Uterus (tissue), 3 donors: ENCODE measurements at regions not wholly inside any gene's neighbourhood (a gene's known extent, or its start where the extent isn't known, plus 50 kb on each side); places are given as distances from the start of the nearest gene placed in this dataset.

ENCODE experiments used
- DNase-seq, 2 donors: peaks; one replicate each; pipeline ENCODE4 v3.0.0-alpha.2; 2019 to 2020
- H3K27ac ChIP-seq, 2 donors: fragments of 200-600 bp; sonication (generic); 1 replicate in 1 of 2; 2 replicates in 1 of 2; pipeline ENCODE4 v1.5.1; 2016 to 2018
- H3K27me3 ChIP-seq, 2 donors: fragments of 200-600 bp; sonication (generic); one replicate each; pipeline ENCODE4 v1.5.1; 2018 to 2019; ENCODE audit warnings: control low read depth in 1 of 2
- H3K36me3 ChIP-seq, 2 donors: fragments of 200-600 bp; sonication (generic); one replicate each; pipeline ENCODE4 v1.5.1; 2019; ENCODE audit warnings: control low read depth in 1 of 2
- H3K4me1 ChIP-seq, 2 donors: fragments of 200-600 bp; sonication (generic); one replicate each; pipeline ENCODE4 v1.5.1; 2018 to 2019; ENCODE audit warnings: control low read depth in 1 of 2
- H3K4me3 ChIP-seq, 2 donors: fragments of 200-600 bp; sonication (generic); 1 replicate in 1 of 2; 2 replicates in 1 of 2; pipeline ENCODE4 v1.5.1; 2018 to 2019; ENCODE audit warnings: mild to moderate bottlenecking in 1 of 2
- H3K9me3 ChIP-seq, 2 donors: fragments of 200-600 bp; sonication (generic); one replicate each; pipeline ENCODE4 v1.5.1; 2019; ENCODE audit warnings: control low read depth in 1 of 2
- CTCF ChIP-seq, 4 experiments: fragments of 200-600 bp in 2 of 4; fragments of 450-650 bp in 2 of 4; sonication (generic) in 2 of 4; IDR thresholded peaks; one replicate each; pipeline ENCODE4 v1.5.1; 2016 to 2019; ENCODE audit warnings: antibody characterized with exemption in 4 of 4, mild to moderate bottlenecking in 2 of 4, moderate library complexity in 1 of 4
- POLR2A ChIP-seq, 2 donors: fragments of 450-650 bp; IDR thresholded peaks; one replicate each; pipeline ENCODE4 v1.6.1; 2016; ENCODE audit warnings: antibody characterized with exemption in 2 of 2, mild to moderate bottlenecking in 1 of 2, moderate library complexity in 1 of 2
- intact Hi-C: fragments of 100-400 bp; cut with DNase I; formaldehyde crosslinking; loops from one replicate; pipeline ENCODE4 v1.15.1; 2023; ENCODE audit warnings: low total_unique reads
- donor health status: DM: yes; HTN: yes; CAD: no.

GRCh38 chr20:1792274-1792673 lies 102.9 kb upstream of the SIRPA start:
- no peak for TF ChIP-seq CTCF (IDR thresholded peaks at IDR 0.05)
- no peak for TF ChIP-seq POLR2A (IDR thresholded peaks at IDR 0.05)
- Histone ChIP-seq H3K27ac (no peak overlapping the region), H3K36me3 (no peaks in the 10 kb centered on the region), H3K4me1 (no peaks in the 10 kb centered on the region), H3K9me3 (no peaks in the 10 kb centered on the region), H3K27me3 (no peaks in the 10 kb centered on the region), H3K4me3 (no peak overlapping the region)
- DNase-seq = no peak
- intact Hi-C loops = no loop called here

GRCh38 chr20:1790386-1790785 lies 104.8 kb upstream of the SIRPA start:
- intact Hi-C loops = no loop called here
- Histone ChIP-seq H3K36me3 (no peaks in the 10 kb centered on the region), H3K27ac (no peak overlapping the region), H3K27me3 (no peaks in the 10 kb centered on the region), H3K9me3 (no peaks in the 10 kb centered on the region), H3K4me1 (no peaks in the 10 kb centered on the region), H3K4me3 (no peak overlapping the region)
- no peak for DNase-seq
- TF ChIP-seq POLR2A (IDR thresholded peaks at IDR 0.05) (no peak), CTCF (IDR thresholded peaks at IDR 0.05) (no peak)

- H3K27me3 ChIP-seq = no peaks in the 10 kb centered on the region
- intact Hi-C loops = no loop called here
Measured at GRCh38 chr20:1788044-1788443, 107.2 kb upstream of the SIRPA start.

GRCh38 chr20:1786486-1786885 lies 108.7 kb upstream of the SIRPA start:
- intact Hi-C loops = no loop called here
- H3K9me3 ChIP-seq = no peaks in the 10 kb centered on the region
- no peak overlapping the region for H3K4me3 ChIP-seq
- H3K27me3 ChIP-seq = no peaks in the 10 kb centered on the region
- H3K4me1 ChIP-seq = no peaks in the 10 kb centered on the region
- no peak for DNase-seq
- H3K27ac ChIP-seq = no peak overlapping the region
- no peaks in the 10 kb centered on the region for H3K36me3 ChIP-seq
- TF ChIP-seq POLR2A (IDR thresholded peaks at IDR 0.05) (no peak), CTCF (IDR thresholded peaks at IDR 0.05) (no peak)

More at GRCh38 chr20:1788044-1788443, 107.2 kb upstream of the SIRPA start:
- H3K4me1 ChIP-seq = no peaks in the 10 kb centered on the region
- no peak overlapping the region for H3K4me3 ChIP-seq
- no peak for DNase-seq
- H3K9me3 ChIP-seq = no peaks in the 10 kb centered on the region
- TF ChIP-seq CTCF (IDR thresholded peaks at IDR 0.05) = no peak
- TF ChIP-seq POLR2A (IDR thresholded peaks at IDR 0.05) = no peak
- no peak overlapping the region for H3K27ac ChIP-seq
- no peaks in the 10 kb centered on the region for H3K36me3 ChIP-seq

- intact Hi-C loops = no loop called here
- Histone ChIP-seq H3K9me3 (no peaks in the 10 kb centered on the region), H3K27ac (no peak overlapping the region), H3K36me3 (no peaks in the 10 kb centered on the region), H3K4me3 (no peak overlapping the region), H3K4me1 (no peaks in the 10 kb centered on the region), H3K27me3 (no peaks in the 10 kb centered on the region)
- TF ChIP-seq CTCF (IDR thresholded peaks at IDR 0.05) = no peak
- no peak for TF ChIP-seq POLR2A (IDR thresholded peaks at IDR 0.05)
- DNase-seq = no peak
Measured at GRCh38 chr20:1784586-1784985, 110.6 kb upstream of the SIRPA start.
